H9 (cell line): ENCODE measurements at regions not wholly inside any gene's neighbourhood (a gene's known extent, or its start where the extent isn't known, plus 50 kb on each side); places are given as distances from the start of the nearest gene placed in this dataset.

Source experiments
- DNase-seq: peaks from one replicate; pipeline ENCODE4 v3.0.0-alpha.2; 2017
- H2AFZ ChIP-seq: one replicate; pipeline ENCODE4 v1.6.1; 2013; ENCODE audit warnings: mild to moderate bottlenecking, low read length, control low read depth, moderate library complexity
- H2AK5ac ChIP-seq: 2 replicates; pipeline ENCODE4 v1.6.1; 2013; ENCODE audit warnings: low read length, control low read depth, mixed read lengths; ENCODE audit not compliant: insufficient read length
- H2BK120ac ChIP-seq: one replicate; pipeline ENCODE4 v1.6.1; 2013; ENCODE audit warnings: low read depth, mild to moderate bottlenecking, low read length, control low read depth, inconsistent platforms; ENCODE audit not compliant: poor library complexity, severe bottlenecking
- H2BK12ac ChIP-seq: 2 replicates; pipeline ENCODE4 v1.6.1; 2013; ENCODE audit warnings: low read length, control low read depth, mixed read lengths, low read depth; ENCODE audit not compliant: insufficient read length
- H2BK15ac ChIP-seq: 2 replicates; pipeline ENCODE4 v1.6.1; 2013; ENCODE audit warnings: low read depth, low read length, control low read depth
- H2BK20ac ChIP-seq: one replicate; pipeline ENCODE4 v1.6.1; 2013; ENCODE audit warnings: low read depth, mild to moderate bottlenecking, low read length, control low read depth, inconsistent platforms; ENCODE audit not compliant: poor library complexity, severe bottlenecking
- H2BK5ac ChIP-seq: 2 replicates; pipeline ENCODE4 v1.6.1; 2013; ENCODE audit warnings: low read length, control low read depth, mixed read lengths; ENCODE audit not compliant: insufficient read length
- H3K14ac ChIP-seq: 2 replicates; pipeline ENCODE4 v1.6.1; 2013; ENCODE audit warnings: low read length, control low read depth; ENCODE audit not compliant: insufficient read depth
- H3K18ac ChIP-seq: 2 replicates; pipeline ENCODE4 v1.6.1; 2013; ENCODE audit warnings: low read depth, mild to moderate bottlenecking, mixed read lengths, low read length, control low read depth; ENCODE audit not compliant: insufficient read length
- H3K23ac ChIP-seq: 2 replicates; pipeline ENCODE4 v1.6.1; 2013; ENCODE audit warnings: low read length, control low read depth, mixed read lengths, low read depth; ENCODE audit not compliant: insufficient read length
- H3K23me2 ChIP-seq: 2 replicates; pipeline ENCODE4 v1.6.1; 2013; ENCODE audit warnings: low read depth, mild to moderate bottlenecking, mixed read lengths, low read length, control low read depth; ENCODE audit not compliant: insufficient read length, poor library complexity, severe bottlenecking
- H3K27ac ChIP-seq: 2 replicates; pipeline ENCODE4 v1.5.1; 2013; ENCODE audit warnings: low read length, control low read depth, mixed read lengths, low read depth; ENCODE audit not compliant: insufficient read length
- H3K27me3 ChIP-seq: 2 replicates; pipeline ENCODE4 v1.6.1; 2013; ENCODE audit warnings: low read length, control low read depth, inconsistent platforms; ENCODE audit not compliant: insufficient read depth
- H3K4ac ChIP-seq: 2 replicates; pipeline ENCODE4 v1.6.1; 2013; ENCODE audit warnings: low read depth, mild to moderate bottlenecking, control low read depth, inconsistent platforms, low read length, moderate library complexity
- H3K4me1 ChIP-seq: 2 replicates; pipeline ENCODE4 v1.6.1; 2013; ENCODE audit warnings: low read length, control low read depth, inconsistent platforms; ENCODE audit not compliant: insufficient read depth
- H3K4me2 ChIP-seq: 2 replicates; pipeline ENCODE4 v1.6.1; 2013; ENCODE audit warnings: low read length, control low read depth, mixed read lengths; ENCODE audit not compliant: insufficient read length, insufficient read depth
- H3K56ac ChIP-seq: 2 replicates; pipeline ENCODE4 v1.6.1; 2013; ENCODE audit warnings: low read depth, mild to moderate bottlenecking, mixed read lengths, low read length, control low read depth; ENCODE audit not compliant: insufficient read length
- H3K79me1 ChIP-seq: 2 replicates; pipeline ENCODE4 v1.6.1; 2013; ENCODE audit warnings: low read depth, mild to moderate bottlenecking, moderate library complexity, low read length, control low read depth, inconsistent platforms; ENCODE audit not compliant: insufficient read depth, poor library complexity, severe bottlenecking
- H3K79me2 ChIP-seq: 2 replicates; pipeline ENCODE4 v1.6.1; 2013; ENCODE audit warnings: low read length, control low read depth, inconsistent platforms; ENCODE audit not compliant: insufficient read depth
- H3K9ac ChIP-seq: 2 replicates; pipeline ENCODE4 v1.6.1; 2013; ENCODE audit warnings: low read length, control low read depth, mixed read lengths; ENCODE audit not compliant: insufficient read length; ENCODE audit errors: extremely low read depth
- H3K9me3 ChIP-seq: one replicate; pipeline ENCODE4 v1.6.1; 2013; ENCODE audit warnings: low read depth, low read length, inconsistent platforms; ENCODE audit not compliant: control insufficient read depth
- H3T11ph ChIP-seq: one replicate; pipeline ENCODE4 v1.6.1; 2013; ENCODE audit warnings: mild to moderate bottlenecking, low read length, control low read depth, inconsistent platforms
- H4K20me1 ChIP-seq: one replicate; pipeline ENCODE4 v1.6.1; 2013; ENCODE audit not compliant: control insufficient read depth, insufficient read length, insufficient read depth
- H4K5ac ChIP-seq: 2 replicates; pipeline ENCODE4 v1.6.1; 2013; ENCODE audit warnings: low read depth, mild to moderate bottlenecking, mixed read lengths, low read length, control low read depth; ENCODE audit not compliant: insufficient read length
- H4K8ac ChIP-seq: replicated peaks from 2 replicates; pipeline ENCODE4 v1.6.1; 2013; ENCODE audit warnings: low read length, control low read depth, mixed read lengths, low read depth; ENCODE audit not compliant: insufficient read length
- H4K91ac ChIP-seq: 2 replicates; pipeline ENCODE4 v1.6.1; 2013; ENCODE audit warnings: low read depth, mild to moderate bottlenecking, moderate library complexity, mixed read lengths, low read length, control low read depth; ENCODE audit not compliant: insufficient read length
- H3K27ac Mint-ChIP-seq, 3 experiments: 2 replicates in 2 of 3; 3 replicates in 1 of 3; pipeline ENCODE4 v1.8.0; 2020 to 2021; ENCODE audit warnings: mixed read lengths in 3 of 3, mild to moderate bottlenecking in 1 of 3, moderate library complexity in 1 of 3
- H3K27me3 Mint-ChIP-seq: 2 replicates; pipeline ENCODE4 v1.8.0; 2021; ENCODE audit warnings: low read depth, mild to moderate bottlenecking, moderate library complexity, mixed read lengths
- H3K36me3 Mint-ChIP-seq, 3 experiments: 2 replicates in 2 of 3; 3 replicates in 1 of 3; pipeline ENCODE4 v1.8.0; 2020 to 2021; ENCODE audit warnings: low read depth in 3 of 3, mixed read lengths in 3 of 3; ENCODE audit not compliant: insufficient read depth in 1 of 3
- H3K4me1 Mint-ChIP-seq, 2 experiments: 2 replicates each; pipeline ENCODE4 v1.8.0; 2020; ENCODE audit warnings: mixed read lengths in 2 of 2
- H3K4me3 Mint-ChIP-seq, 2 experiments: 2 replicates in 1 of 2; 3 replicates in 1 of 2; pipeline ENCODE4 v1.8.0; 2020 to 2021; ENCODE audit warnings: mild to moderate bottlenecking in 2 of 2, mixed read lengths in 2 of 2, moderate library complexity in 1 of 2
- H3K9me3 Mint-ChIP-seq, 2 experiments: 2 replicates in 1 of 2; 3 replicates in 1 of 2; pipeline ENCODE4 v1.8.0; 2020; ENCODE audit warnings: mild to moderate bottlenecking in 2 of 2, mixed read lengths in 2 of 2, moderate library complexity in 1 of 2
- CTCF ChIP-seq: fragments of 200-600 bp; sonication (generic); conservative IDR thresholded peaks from 3 replicates; pipeline ENCODE4 v1.8.0; 2021; ENCODE audit warnings: antibody characterized with exemption, mild to moderate bottlenecking
- WGBS: extraction: QIAGEN DNeasy Blood & Tissue Kit; methylation state at CpG from one replicate; pipeline ENCODE4 v1.1.7; 2013; ENCODE audit warnings: missing lambda C conversion rate, low lambda C conversion rate, mixed read lengths; ENCODE audit not compliant: insufficient read length; ENCODE audit errors: extremely low coverage; 5-methylcytosine and 5-hydroxymethylcytosine counted together

DNA sequence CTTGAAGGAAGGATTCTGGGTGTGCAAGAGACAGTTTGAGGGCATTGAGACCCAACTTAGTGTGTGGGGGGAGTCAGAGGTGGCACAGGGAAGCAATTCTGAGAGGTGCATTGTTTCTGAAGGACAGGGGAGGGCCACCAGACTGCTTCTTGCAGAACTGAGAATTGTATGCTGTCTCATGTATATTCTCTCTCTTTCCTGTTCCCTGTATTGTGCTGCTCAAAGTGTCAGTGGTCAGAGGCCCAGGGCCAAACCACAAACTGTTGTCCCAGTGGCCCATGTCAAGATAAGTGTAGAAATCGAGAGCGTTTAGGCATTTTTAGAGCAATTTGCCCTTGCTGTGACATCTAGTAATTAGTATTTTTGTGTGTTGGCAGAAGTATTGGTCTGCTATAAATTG, 567.1 kb downstream of the EDEM1 start:
- Histone ChIP-seq H3K14ac (no peak overlapping the region), H3K23ac (no peak overlapping the region), H3K4me1 (no peaks in the 10 kb centered on the region; the same call in 1 of the 2 replicates), H3K27ac (no peak overlapping the region), H3K79me1 (no peaks in the 10 kb centered on the region), H2BK12ac (no peak overlapping the region), H2BK5ac (no peak overlapping the region), H4K5ac (no peak overlapping the region), H3K9me3 (no peaks in the 10 kb centered on the region), H3K9ac (no peak overlapping the region), H2AFZ (no peak overlapping the region), H4K91ac (no peak overlapping the region), H3K4me2 (no peak overlapping the region), H3K79me2 (no peaks in the 10 kb centered on the region), H3K4ac (no peak overlapping the region), H3K23me2 (no peaks in the 10 kb centered on the region), H3K27me3 (no peaks in the 10 kb centered on the region), H3K18ac (no peak overlapping the region), H2BK15ac (no peak overlapping the region), H4K20me1 (no peaks in the 10 kb centered on the region), H3K56ac (no peak overlapping the region), H2BK120ac (no peak overlapping the region), H2BK20ac (no peak overlapping the region), H4K8ac (no peak overlapping the region), H2AK5ac (no peak overlapping the region), H3T11ph (no peak overlapping the region)
- Mint-ChIP-seq H3K9me3 (no peaks in the 10 kb centered on the region; a peak in 1 of 5 replicates), H3K27me3 (no peaks in the 10 kb centered on the region; the same call in 1 of the 2 replicates), H3K36me3 (no peaks in the 10 kb centered on the region), H3K4me1 (peaks cover 0 to 3% of the 10 kb centered on the region in 2 experiments; a peak in 2 of 4 replicates), H3K4me3 (no peak overlapping the region), H3K27ac (no peak overlapping the region)
- no CpG with 5 or more reads among the region's 2 CpGs for WGBS
- DNase-seq = no peak
- no peak for TF ChIP-seq CTCF
